ENCODE measurements at regions not wholly inside any gene's neighbourhood (a gene's known extent, or its start where the extent isn't known, plus 50 kb on each side); places are given as distances from the start of the nearest gene placed in this dataset.
"Not testable (repeated sequence)": the region's sequence is repeated elsewhere in the genome, so short reads cannot be mapped to it uniquely, and the experiment has no call there.

- WGBS, 2 donors: 8 to 17% methylated on average over 5 of the region's 5 CpGs
- H3K4me3 ChIP-seq (ENCODE audit: low read depth, poor library complexity, severe bottlenecking): no peak overlapping the region
- no peak for DNase-seq (ENCODE audit: low spot score in 2 of 2)
- TF ChIP-seq CTCF (IDR thresholded peaks at IDR 0.05): no peak
- TF ChIP-seq POLR2A (IDR thresholded peaks at IDR 0.05): no peak
- intact Hi-C loops (cut with DNase I; ENCODE audit: low total_unique reads): no loop called here
These were observed 96.6 kb downstream of the SEC16B start for GRCh38 chr1:177873238-177873637.

GRCh38 chr1:177872308-177872900 is 97.5 kb downstream of the SEC16B start:
- intact Hi-C loops (cut with DNase I; ENCODE audit: low total_unique reads): no loop called here
- no peak for DNase-seq (ENCODE audit: low spot score in 2 of 2)
- WGBS, 2 donors: 65 to 70% methylated on average over 10 of the region's 10 CpGs
- H3K4me3 ChIP-seq (ENCODE audit: low read depth, poor library complexity, severe bottlenecking): no peak overlapping the region
- no peak for TF ChIP-seq CTCF (IDR thresholded peaks at IDR 0.05)
- no peak for TF ChIP-seq POLR2A (IDR thresholded peaks at IDR 0.05)

DNA sequence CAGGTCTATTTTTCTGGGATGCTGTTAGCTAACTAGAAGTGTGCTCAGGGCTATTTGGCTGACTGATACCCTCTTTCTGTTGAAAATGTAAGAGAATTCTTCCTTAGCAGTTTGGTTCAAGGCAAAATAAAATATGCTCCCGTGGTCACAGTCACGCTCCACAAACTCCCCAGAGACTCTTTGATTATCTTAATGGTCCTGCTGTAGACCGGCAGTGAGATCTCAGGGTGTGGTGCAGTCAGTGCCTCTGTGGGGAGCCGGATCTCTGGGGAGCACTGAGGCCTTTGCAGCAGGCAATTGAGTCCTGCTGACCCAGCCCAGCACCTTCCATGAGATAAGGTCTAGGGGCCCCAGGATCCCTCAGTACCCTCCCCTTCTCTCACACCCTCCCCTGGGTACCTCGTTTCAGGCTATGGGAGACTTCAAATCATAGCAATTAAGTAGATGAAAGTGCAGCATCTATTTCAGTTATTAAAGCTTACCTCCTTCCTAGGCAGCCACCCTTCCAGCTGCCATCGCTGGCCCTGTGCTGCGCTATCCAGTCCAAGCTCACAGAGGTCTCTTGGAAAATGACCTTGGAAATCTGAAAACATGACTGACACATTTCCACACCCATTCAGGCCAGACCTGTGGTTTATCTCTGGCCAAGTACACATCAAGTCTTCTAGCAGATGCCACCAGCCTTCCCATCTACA is 98.1 kb downstream of the SEC16B start:
- 71 to 74% methylated on average over 7 of the region's 7 CpGs for WGBS, 2 donors
- no peak overlapping the region for H3K4me3 ChIP-seq (ENCODE audit: low read depth, poor library complexity, severe bottlenecking)
- TF ChIP-seq CTCF (IDR thresholded peaks at IDR 0.05) (no peak), POLR2A (IDR thresholded peaks at IDR 0.05) (no peak)
- DNase-seq (ENCODE audit: low spot score in 2 of 2): no peak
- intact Hi-C loops (cut with DNase I; ENCODE audit: low total_unique reads): no loop called here

DNA sequence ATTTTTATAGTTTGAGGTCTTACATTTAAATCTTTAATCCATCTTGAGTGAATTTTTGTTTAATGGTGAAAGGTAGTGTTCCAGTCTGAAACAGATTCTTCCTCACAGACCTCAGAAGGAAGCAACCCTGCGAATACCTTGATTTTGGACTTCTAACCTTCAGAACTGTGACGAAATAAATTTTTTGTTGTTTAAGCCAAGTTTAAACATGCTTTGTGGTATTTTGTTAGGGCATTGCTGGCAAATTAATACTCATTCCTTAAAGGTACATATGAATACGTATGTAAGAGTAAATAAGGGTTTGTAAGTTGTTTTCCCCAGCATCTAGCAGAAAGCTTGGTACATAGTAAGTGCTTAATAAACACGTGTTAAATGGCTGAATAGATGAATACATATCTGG is 100.3 kb downstream of the SEC16B start:
- H3K4me3 ChIP-seq (ENCODE audit: low read depth, poor library complexity, severe bottlenecking): no peak overlapping the region
- 82 to 87% methylated on average over 4 of the region's 4 CpGs for WGBS, 2 donors
- no peak for TF ChIP-seq POLR2A (IDR thresholded peaks at IDR 0.05)
- no peak for TF ChIP-seq CTCF (IDR thresholded peaks at IDR 0.05)
- no peak for DNase-seq (ENCODE audit: low spot score in 2 of 2)
- intact Hi-C loops (cut with DNase I; ENCODE audit: low total_unique reads): no loop called here

- intact Hi-C loops (cut with DNase I; ENCODE audit: low total_unique reads); DNase-seq (ENCODE audit: low spot score in 2 of 2); H3K4me3 ChIP-seq (ENCODE audit: low read depth, poor library complexity, severe bottlenecking): not testable (repeated sequence)
These were observed 100.8 kb downstream of the SEC16B start for GRCh38 chr1:177869011-177869410.

- WGBS, 2 donors: 63 to 85% methylated on average over 3 of the region's 3 CpGs
- H3K4me3 ChIP-seq (ENCODE audit: low read depth, poor library complexity, severe bottlenecking): no peak overlapping the region
- no peak for TF ChIP-seq CTCF (IDR thresholded peaks at IDR 0.05)
- TF ChIP-seq POLR2A (IDR thresholded peaks at IDR 0.05): no peak
- intact Hi-C loops (cut with DNase I; ENCODE audit: low total_unique reads): no loop called here
- no peak for DNase-seq (ENCODE audit: low spot score in 2 of 2)
These were observed 104.1 kb downstream of the SEC16B start for GRCh38 chr1:177865807-177866206.
